Stromal cell of bone marrow (primary cell): ENCODE measurements at regions not wholly inside any gene's neighbourhood (a gene's known extent, or its start where the extent isn't known, plus 50 kb on each side); places are given as distances from the start of the nearest gene placed in this dataset.

Experiments used
- DNase-seq: peaks from one replicate; pipeline ENCODE4 v3.0.0-alpha.2; 2012; ENCODE audit warnings: low read depth

- no peak for DNase-seq
These were observed 57.1 kb downstream of the HLA-A start for GRCh38 chr6:29999416-29999815.

- no peak for DNase-seq
These were observed 57.9 kb downstream of the HLA-A start for GRCh38 chr6:30000156-30000791.

DNA sequence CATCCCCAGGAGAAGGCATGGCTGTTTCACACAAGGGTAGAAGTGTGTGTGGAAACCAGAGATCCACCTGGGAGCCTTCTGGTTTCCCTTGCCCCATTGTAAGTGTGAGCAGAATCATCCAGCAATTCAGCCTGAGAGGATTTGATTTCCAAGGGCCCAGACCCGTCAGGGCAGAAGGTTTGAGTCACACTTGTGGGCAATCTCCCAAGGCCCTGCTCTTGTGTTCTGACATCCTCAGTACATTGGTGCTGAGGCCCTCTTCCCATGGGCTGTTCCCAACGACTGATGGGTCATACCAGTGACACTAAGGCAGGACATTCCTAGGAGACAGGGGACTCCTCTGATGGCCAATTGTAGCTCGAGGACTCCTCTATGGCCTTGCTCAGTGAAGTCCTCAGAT is 58.2 kb upstream of the POLR1H start:
- peak; percentile 57 for DNase-seq

GRCh38 chr6:30005482-30005881 is 55.6 kb upstream of the POLR1H start:
- DNase-seq, result no peak

GRCh38 chr6:30006170-30007131 is 54.6 kb upstream of the POLR1H start:
- DNase-seq, result no peak

DNA sequence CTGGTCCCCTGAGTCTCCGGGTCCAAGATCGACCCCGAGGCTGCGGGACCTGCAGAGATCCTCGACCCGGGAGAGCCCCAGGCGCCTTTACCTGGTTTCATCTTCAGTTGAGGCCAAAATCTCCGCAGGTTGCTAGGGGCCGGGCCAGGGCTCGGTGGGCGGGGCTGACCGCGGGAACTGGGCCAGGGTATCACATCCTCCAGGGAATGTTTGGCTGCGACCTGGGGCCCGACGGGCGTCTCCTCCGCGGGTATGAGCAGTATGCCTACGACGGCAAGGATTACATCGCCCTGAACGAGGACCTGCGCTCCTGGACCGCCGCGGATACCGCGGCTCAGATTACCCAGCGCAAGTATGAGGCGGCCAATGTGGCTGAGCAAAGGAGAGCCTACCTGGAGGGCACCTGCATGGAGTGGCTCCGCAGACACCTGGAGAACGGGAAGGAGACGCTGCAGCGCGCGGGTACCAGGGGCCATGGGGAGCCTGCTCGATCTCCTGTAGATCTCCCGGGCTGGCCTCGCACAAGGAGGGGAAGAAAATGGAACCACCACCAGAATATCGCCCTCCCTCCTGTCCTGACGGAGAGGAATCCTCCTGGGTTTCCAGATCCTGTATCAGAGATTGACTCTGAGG is 53.8 kb upstream of the POLR1H start:
- DNase-seq, result no peak

- no peak for DNase-seq
These were observed 52.0 kb upstream of the POLR1H start for GRCh38 chr6:30009113-30009512.
